Endothelial cell (in vitro differentiated cells): ENCODE measurements at regions not wholly inside any gene's neighbourhood (a gene's known extent, or its start where the extent isn't known, plus 50 kb on each side); places are given as distances from the start of the nearest gene placed in this dataset.
A peak's percentile ranks its signal among the peaks of the same experiment; 100 is the strongest.

Experiments
- DNase-seq: peaks from one replicate; pipeline ENCODE4 v3.0.0; 2021; ENCODE audit warnings: low spot score
- H3K27ac Mint-ChIP-seq: one replicate; pipeline ENCODE4 v1.8.0; 2021; ENCODE audit warnings: mixed read lengths, inconsistent platforms; ENCODE audit not compliant: unreplicated experiment
- H3K27me3 Mint-ChIP-seq: one replicate; pipeline ENCODE4 v1.8.0; 2021; ENCODE audit warnings: mild to moderate bottlenecking, moderate library complexity, mixed read lengths, inconsistent platforms; ENCODE audit not compliant: unreplicated experiment
- H3K36me3 Mint-ChIP-seq: one replicate; pipeline ENCODE4 v1.8.0; 2021; ENCODE audit warnings: mild to moderate bottlenecking, low read depth, mixed read lengths, inconsistent platforms; ENCODE audit not compliant: unreplicated experiment
- H3K4me1 Mint-ChIP-seq: one replicate; pipeline ENCODE4 v1.8.0; 2021; ENCODE audit warnings: mild to moderate bottlenecking, mixed read lengths, inconsistent platforms; ENCODE audit not compliant: unreplicated experiment
- H3K4me3 Mint-ChIP-seq: one replicate; pipeline ENCODE4 v1.8.0; 2021; ENCODE audit warnings: mild to moderate bottlenecking, mixed read lengths, inconsistent platforms; ENCODE audit not compliant: unreplicated experiment
- H3K9me3 Mint-ChIP-seq: one replicate; pipeline ENCODE4 v1.8.0; 2021; ENCODE audit warnings: mixed read lengths, inconsistent platforms; ENCODE audit not compliant: unreplicated experiment
- TF ChIP-seq, protein P1 (sequence below): fragments of 200-600 bp; sonication (generic); IDR thresholded peaks from one replicate; pipeline ENCODE4 v1.5.0; 2021; ENCODE audit warnings: antibody characterized with exemption; ENCODE audit not compliant: unreplicated experiment

DNA sequence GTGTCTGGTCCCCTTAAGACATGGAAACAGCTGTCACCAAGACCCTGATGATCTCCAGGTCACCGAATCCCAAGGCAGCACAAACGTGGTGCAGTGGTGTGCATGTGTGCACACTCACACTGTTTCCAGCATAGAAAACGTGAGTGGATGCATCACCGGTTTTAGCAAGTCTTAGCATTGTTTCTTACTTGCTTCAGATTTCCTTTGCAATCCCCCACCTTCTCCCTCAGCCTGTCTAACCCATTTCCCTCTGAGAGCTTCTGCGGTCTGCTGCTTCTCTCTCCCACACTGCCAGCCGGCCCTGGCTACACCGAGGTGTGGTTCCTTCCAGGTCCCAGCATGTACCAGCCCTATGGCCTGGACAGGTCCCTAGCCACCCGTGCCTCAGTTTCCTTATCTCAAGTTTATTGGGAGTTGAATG lies 343.4 kb upstream of the HS6ST1 start:
- Mint-ChIP-seq H3K4me1 (no peaks in the 10 kb centered on the region), H3K4me3 (no peak overlapping the region), H3K27me3 (peaks cover 5% of the 10 kb centered on the region), H3K36me3 (peaks cover 6% of the 10 kb centered on the region), H3K27ac (no peak overlapping the region), H3K9me3 (no peaks in the 10 kb centered on the region)
- no peak for DNase-seq
- TF ChIP-seq, protein P1, sequence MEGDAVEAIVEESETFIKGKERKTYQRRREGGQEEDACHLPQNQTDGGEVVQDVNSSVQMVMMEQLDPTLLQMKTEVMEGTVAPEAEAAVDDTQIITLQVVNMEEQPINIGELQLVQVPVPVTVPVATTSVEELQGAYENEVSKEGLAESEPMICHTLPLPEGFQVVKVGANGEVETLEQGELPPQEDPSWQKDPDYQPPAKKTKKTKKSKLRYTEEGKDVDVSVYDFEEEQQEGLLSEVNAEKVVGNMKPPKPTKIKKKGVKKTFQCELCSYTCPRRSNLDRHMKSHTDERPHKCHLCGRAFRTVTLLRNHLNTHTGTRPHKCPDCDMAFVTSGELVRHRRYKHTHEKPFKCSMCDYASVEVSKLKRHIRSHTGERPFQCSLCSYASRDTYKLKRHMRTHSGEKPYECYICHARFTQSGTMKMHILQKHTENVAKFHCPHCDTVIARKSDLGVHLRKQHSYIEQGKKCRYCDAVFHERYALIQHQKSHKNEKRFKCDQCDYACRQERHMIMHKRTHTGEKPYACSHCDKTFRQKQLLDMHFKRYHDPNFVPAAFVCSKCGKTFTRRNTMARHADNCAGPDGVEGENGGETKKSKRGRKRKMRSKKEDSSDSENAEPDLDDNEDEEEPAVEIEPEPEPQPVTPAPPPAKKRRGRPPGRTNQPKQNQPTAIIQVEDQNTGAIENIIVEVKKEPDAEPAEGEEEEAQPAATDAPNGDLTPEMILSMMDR, result no peak

DNA sequence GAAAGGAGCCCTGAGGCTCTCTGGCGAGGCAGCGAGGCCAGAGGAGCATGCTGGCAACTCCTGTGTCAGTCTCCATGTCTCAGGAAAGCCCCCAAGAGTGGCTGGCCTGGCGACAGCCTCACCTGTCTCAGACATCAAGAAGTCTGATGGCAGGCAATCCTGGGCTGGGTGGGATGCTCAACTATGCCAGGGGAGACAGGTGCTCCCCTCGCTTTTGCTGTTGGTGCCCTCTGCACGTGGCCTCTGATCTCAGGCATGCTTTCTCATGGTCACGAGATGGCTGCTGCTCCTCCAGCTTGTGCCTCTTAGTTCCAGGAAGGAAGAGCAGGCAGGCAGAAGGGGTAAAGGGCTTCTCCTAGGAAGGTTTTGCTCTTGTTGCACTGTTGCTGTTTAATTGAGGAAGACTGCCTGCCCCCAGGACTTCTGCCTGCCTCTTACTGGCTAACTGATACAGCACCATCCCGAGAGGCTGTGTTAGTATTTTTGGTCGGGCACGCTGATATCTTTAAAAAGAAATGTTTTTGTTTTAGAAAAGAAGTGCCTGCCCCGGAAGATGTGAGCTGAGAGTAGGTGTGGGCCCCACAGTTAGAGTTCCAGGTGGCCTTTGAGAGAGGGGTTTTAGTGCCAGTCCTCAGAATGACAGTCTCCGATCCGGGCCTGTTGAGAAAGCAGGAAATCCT lies 344.8 kb upstream of the HS6ST1 start:
- no peak overlapping the region for H3K27ac Mint-ChIP-seq
- no peaks in the 10 kb centered on the region for H3K4me1 Mint-ChIP-seq
- TF ChIP-seq, protein P1, result no peak
- H3K4me3 Mint-ChIP-seq, result no peak overlapping the region
- no peak for DNase-seq
- H3K27me3 Mint-ChIP-seq, result peaks cover 5% of the 10 kb centered on the region
- H3K36me3 Mint-ChIP-seq, result peaks cover 6% of the 10 kb centered on the region
- H3K9me3 Mint-ChIP-seq, result no peaks in the 10 kb centered on the region

DNA sequence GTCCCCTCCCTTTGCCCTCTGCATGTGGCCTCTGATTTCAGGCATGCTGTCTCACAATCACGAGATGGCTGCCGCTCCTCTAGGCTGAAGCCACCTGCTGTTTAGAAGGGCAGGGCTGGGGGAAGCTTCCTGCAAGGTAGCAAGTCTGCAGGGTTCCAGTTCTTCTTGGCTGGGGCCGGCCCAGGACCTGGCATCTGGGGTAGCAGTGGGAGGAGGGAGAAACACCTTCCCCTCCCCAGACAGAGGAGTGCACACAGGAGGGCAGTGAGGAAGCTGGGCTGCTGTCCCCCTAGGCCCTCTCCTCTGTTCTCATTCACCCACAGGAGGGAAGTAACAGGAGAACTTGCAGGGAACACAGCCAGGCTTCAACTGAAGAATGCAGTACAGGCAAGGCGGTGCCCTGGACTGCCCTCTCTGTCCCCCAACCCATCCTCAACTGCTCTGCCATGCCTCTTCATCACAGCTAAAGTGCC lies 345.9 kb upstream of the HS6ST1 start:
- H3K4me3 Mint-ChIP-seq, result no peak overlapping the region
- no peaks in the 10 kb centered on the region for H3K9me3 Mint-ChIP-seq
- peak overlapping the region; percentile 7 for H3K27ac Mint-ChIP-seq
- TF ChIP-seq, protein P1, result no peak
- H3K4me1 Mint-ChIP-seq, result no peaks in the 10 kb centered on the region
- H3K27me3 Mint-ChIP-seq, result peaks cover 5% of the 10 kb centered on the region
- peaks cover 6% of the 10 kb centered on the region for H3K36me3 Mint-ChIP-seq
- no peak for DNase-seq

DNA sequence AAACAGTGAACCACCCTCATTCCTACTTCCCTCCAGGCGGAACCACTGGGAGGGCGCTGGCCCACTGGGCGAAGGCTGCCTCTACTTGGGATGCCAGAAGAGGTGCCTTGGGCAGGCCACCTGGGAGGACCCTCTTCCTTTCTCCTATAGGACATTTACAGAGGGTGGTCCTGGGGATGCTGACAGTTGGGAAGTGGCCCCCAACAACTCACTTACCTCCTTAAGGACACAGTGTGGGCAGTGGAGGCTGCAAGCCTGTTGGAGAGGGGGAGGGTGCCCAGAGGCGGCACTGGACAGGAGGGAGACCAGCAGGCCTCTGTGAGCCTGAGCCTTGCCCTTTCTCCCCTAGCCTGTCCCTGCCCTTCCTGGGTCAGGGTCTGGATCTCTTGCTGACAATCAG lies 346.4 kb upstream of the HS6ST1 start:
- Mint-ChIP-seq H3K9me3 (no peaks in the 10 kb centered on the region), H3K4me3 (no peak overlapping the region), H3K27ac (peak overlapping the region; percentile 7), H3K27me3 (peaks cover 5% of the 10 kb centered on the region), H3K4me1 (no peaks in the 10 kb centered on the region), H3K36me3 (peaks cover 6% of the 10 kb centered on the region)
- TF ChIP-seq, protein P1, result no peak
- no peak for DNase-seq

DNA sequence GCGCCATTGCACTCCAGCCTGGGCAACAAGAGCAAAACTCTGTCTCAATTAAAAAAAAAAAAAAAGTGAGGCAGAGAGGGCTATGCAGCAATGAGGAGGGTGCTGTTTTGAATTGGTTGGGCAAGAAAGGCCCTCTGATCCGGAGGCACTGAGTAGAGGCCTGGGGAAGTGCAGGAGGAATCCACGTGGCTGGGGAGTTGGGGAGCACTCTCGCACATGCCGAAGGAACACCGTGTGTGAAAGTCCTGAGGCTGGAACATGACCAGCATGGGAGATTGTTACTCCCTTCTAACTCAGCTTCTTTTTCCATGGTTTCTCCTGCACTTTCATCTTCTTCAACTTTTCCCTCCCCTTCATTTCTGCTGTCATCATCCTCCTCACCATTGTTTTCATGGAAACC lies 347.9 kb upstream of the HS6ST1 start:
- Mint-ChIP-seq H3K4me3 (no peak overlapping the region), H3K4me1 (no peaks in the 10 kb centered on the region), H3K9me3 (no peaks in the 10 kb centered on the region), H3K36me3 (peaks cover 6% of the 10 kb centered on the region), H3K27me3 (peaks cover 5% of the 10 kb centered on the region), H3K27ac (no peak overlapping the region)
- no peak for DNase-seq
- TF ChIP-seq, protein P1, result no peak
